ENCODE measurements at regions not wholly inside any gene's neighbourhood (a gene's known extent, or its start where the extent isn't known, plus 50 kb on each side); places are given as distances from the start of the nearest gene placed in this dataset.
"Not testable (repeated sequence)": the region's sequence is repeated elsewhere in the genome, so short reads cannot be mapped to it uniquely, and the experiment has no call there.

DNA sequence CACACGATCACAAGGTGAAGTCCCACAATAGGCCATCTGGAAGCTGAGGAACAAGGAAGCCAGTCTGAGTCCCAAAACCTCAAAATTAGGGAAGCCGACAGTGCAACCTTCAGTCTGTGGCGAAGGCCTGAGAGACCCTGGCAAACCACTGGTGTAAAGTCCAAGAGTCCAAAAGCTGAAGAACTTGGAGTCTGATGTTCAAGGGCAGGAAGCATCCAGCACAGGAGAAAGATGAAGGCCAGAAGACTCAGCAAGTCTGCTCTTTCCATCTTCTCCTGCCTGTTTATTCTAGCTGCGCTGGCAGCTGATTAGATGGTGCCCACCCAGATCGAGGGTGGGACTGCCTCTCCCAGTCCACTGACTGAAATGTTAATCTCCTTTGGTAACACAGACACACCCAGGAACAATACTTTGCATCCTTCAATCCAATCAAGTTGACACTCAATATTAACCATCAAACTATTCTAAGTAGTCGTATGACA is 112.3 kb downstream of the MYCN start:
- not testable (repeated sequence) for H3K27me3 Mint-ChIP-seq; H3K27ac Mint-ChIP-seq; H3K4me1 Mint-ChIP-seq (ENCODE audit: low read depth in 2 of 2); DNase-seq; ATAC-seq (replicated peaks); H3K4me3 Mint-ChIP-seq; H3K9me3 Mint-ChIP-seq; H3K36me3 Mint-ChIP-seq (ENCODE audit: insufficient read depth)

DNA sequence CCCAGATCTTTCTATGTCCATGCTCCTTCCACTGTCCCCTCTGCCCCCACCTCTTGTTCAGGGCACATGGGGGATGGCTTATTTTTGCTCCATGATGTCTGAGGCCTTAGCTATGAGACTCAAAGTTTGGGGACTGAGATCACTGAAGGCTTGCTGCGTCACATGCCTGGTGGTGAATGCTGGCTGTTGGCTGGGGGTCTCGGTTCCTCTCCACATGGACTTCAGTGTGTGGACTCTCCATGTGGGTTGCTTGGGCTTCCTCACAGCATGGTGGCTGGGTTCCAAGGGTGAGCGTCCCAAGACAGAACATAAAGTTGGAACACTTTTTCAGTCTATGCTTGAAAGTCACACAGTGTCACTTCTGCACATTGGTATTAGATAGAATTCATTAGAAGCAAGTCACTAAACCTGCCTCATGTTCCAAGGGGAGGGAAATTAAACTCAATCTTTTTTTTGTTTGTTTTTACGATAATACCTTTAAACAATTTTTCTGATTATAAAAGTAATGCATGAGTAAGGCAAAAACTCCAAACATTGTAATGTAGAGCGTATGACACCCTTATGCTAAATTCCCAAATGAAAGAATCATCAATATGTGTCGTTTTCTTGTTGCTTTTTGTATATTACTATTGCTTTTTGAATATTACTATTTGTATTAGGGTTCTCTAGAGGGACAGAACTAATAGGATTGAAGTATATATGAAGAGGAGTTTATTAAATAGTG is 111.7 kb downstream of the MYCN start:
- Mint-ChIP-seq H3K9me3 (peaks cover 0 to 4% of the 10 kb centered on the region in 2 donors), H3K27me3 (no peaks in the 10 kb centered on the region), H3K4me1 (ENCODE audit: low read depth in 2 of 2) (no peaks in the 10 kb centered on the region), H3K4me3 (no peak overlapping the region), H3K27ac (no peak overlapping the region), H3K36me3 (ENCODE audit: insufficient read depth) (no peaks in the 10 kb centered on the region)
- DNase-seq, result no peak
- no peak for ATAC-seq (replicated peaks)

DNA sequence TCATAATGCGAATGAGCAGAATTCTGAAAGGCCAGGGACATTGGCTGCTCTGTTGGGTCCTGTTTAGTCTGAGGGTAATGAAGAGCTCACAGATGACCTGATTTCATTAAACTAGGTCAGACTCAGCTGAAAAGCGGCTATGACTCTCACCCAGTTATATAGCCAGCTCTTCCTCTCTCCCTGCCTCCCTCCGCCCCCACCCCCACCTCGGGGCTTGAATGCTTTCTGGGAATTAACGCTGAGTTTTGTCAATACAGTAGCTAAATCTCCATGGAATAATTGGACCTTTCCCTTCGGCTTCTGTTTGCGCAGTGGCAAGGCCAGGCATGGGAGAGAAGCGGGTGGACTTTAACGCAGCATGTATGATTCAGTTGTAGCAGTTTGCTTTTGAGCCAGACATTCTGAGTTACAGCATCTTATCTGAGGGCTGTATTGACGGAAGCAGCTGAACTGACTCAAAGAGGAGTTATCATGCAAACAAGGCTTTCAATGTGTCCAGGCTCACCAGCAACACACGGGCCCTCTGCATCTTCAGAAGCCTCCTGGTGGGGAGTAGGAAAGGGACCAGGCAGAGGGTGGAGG is 110.6 kb downstream of the MYCN start:
- H3K4me1 Mint-ChIP-seq (ENCODE audit: low read depth in 2 of 2), result no peaks in the 10 kb centered on the region
- H3K27me3 Mint-ChIP-seq, result no peaks in the 10 kb centered on the region
- no peak for DNase-seq
- H3K27ac Mint-ChIP-seq, result no peak overlapping the region
- ATAC-seq (replicated peaks), result no peak
- H3K4me3 Mint-ChIP-seq, result no peak overlapping the region
- peaks cover 0 to 4% of the 10 kb centered on the region in 2 donors for H3K9me3 Mint-ChIP-seq
- H3K36me3 Mint-ChIP-seq (ENCODE audit: insufficient read depth), result no peaks in the 10 kb centered on the region

DNA sequence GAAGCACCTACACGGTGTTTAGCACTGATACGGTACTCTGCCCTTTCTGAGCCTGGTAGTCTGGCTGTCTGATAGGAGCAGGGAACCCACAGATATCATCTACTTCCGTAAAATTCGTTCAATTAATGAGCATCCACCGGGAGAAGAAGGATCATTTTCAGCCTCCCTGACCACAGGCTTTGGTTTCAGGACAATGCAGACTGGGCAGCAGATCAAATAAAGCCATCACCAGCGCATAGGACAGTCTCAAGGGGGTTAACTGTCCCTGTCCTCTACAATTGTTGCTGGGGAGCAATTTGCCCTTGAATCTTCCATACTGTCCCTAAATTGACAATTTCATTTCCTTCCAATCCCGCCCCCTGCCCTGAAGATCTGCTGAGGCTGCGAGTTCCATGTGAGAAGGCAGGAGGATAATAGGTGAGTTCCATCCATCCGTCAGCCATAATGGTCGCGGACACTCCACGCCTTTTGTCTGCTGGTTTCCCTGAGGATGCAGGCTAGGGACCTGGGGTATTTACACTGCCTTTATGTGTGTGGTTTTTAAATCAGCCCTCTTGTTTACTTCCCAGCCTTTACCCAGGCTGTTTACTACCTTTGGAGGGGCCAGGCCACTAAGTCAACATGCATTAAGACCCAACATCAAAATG is 110.0 kb downstream of the MYCN start:
- H3K27me3 Mint-ChIP-seq, result no peaks in the 10 kb centered on the region

DNA sequence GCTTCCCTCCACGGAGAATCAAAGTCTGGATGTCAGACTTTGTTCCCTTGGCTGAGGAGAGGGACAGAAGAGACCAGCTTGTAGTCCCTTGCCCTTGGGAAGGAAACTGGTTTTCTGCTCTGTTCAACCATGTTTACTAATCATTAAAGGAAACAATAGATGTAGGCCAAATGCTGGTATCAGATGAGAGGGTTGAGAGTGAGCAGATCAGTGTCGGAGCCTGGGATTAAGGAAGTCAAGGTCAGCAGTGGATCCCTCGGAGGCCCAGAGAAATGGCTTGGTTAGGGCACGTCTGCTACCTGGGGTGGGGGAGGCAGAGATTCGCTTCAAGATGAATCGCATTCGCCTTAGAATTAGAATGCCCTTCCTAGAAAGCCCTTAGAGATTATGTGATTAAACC is 109.1 kb downstream of the MYCN start:
- Mint-ChIP-seq H3K4me1 (ENCODE audit: low read depth in 2 of 2) (no peaks in the 10 kb centered on the region), H3K36me3 (ENCODE audit: insufficient read depth) (no peaks in the 10 kb centered on the region), H3K27me3 (no peaks in the 10 kb centered on the region), H3K9me3 (peaks cover 0 to 4% of the 10 kb centered on the region in 2 donors), H3K27ac (no peak overlapping the region), H3K4me3 (no peak overlapping the region)
- no peak for ATAC-seq (replicated peaks)
- no peak for DNase-seq

More for the DNA sequence above, 110.0 kb downstream of the MYCN start:
- no peak for DNase-seq
- no peak overlapping the region for H3K27ac Mint-ChIP-seq
- no peak overlapping the region for H3K4me3 Mint-ChIP-seq
- ATAC-seq (replicated peaks), result no peak
- H3K4me1 Mint-ChIP-seq (ENCODE audit: low read depth in 2 of 2), result no peaks in the 10 kb centered on the region
- H3K36me3 Mint-ChIP-seq (ENCODE audit: insufficient read depth), result no peaks in the 10 kb centered on the region
- peaks cover 0 to 4% of the 10 kb centered on the region in 2 donors for H3K9me3 Mint-ChIP-seq

DNA sequence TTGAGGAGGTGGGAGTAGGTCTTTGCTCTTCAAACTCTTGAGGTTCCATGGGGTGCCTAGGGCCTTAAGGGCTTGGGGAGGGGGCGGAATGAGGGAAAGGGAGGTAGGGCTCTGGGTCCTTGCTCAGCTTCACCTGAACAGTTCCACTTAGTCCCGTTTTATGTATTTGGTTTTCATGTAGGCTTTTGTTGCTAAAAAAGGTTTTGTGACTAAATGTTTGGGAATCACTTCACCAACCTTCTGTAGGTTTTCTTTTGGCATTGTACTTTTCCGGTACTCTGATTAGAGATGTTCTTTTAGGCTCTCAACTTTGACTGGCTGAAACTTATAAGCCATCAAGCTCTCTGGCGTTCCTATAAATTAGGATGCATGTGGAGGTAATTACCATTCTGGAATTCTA is 108.1 kb downstream of the MYCN start:
- DNase-seq, result no peak
- ATAC-seq (replicated peaks), result no peak
- Mint-ChIP-seq H3K4me1 (ENCODE audit: low read depth in 2 of 2) (no peaks in the 10 kb centered on the region), H3K27ac (no peak overlapping the region), H3K27me3 (no peaks in the 10 kb centered on the region), H3K36me3 (ENCODE audit: insufficient read depth) (no peaks in the 10 kb centered on the region), H3K4me3 (no peak overlapping the region), H3K9me3 (peaks cover 0 to 4% of the 10 kb centered on the region in 2 donors)

DNA sequence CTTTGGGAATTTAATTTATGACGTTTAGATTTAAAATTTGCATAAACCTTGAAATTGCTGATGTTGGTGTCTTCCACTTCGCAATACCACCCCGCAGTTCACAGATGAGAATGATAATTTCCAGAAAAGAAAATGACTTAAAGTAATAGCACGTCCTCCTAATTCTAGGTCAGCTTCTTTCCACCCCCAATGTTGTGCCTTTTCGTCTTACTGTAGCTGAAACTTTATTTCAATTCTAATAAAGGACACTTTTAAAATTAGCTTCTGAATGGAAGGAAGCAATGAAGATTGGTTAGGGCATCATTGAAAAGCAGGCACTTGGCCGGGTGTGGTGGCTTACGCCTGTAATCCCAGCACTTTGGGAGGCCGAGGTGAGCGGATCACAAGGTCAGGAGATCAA is 107.4 kb downstream of the MYCN start:
- Mint-ChIP-seq H3K36me3 (ENCODE audit: insufficient read depth) (no peaks in the 10 kb centered on the region), H3K4me3 (no peak overlapping the region), H3K4me1 (ENCODE audit: low read depth in 2 of 2) (no peaks in the 10 kb centered on the region), H3K9me3 (no peaks in the 10 kb centered on the region), H3K27me3 (no peaks in the 10 kb centered on the region), H3K27ac (no peak overlapping the region)
- no peak for ATAC-seq (replicated peaks)
- DNase-seq, result no peak

DNA sequence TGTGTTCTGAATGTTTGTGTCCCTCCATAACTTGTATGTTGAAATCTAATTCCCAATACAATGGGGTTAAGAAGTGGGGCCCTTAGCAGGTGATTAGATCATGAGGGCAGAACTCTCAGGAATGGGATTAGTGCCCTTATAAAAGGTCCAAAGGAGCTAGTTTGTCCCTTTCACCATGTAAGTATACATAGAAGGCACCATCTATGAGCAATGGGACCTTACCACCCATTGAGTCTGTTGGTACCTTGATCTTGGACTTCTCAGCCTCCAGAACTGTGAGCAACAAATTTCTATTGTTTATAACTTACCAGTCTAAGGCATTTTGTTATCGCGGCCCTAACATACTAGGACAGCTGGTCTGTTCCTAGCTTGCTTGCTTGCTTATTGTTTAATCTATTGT is 106.3 kb downstream of the MYCN start:
- H3K36me3 Mint-ChIP-seq (ENCODE audit: insufficient read depth), result no peaks in the 10 kb centered on the region
- DNase-seq (no peak), ATAC-seq (replicated peaks) (no peak)
- no peaks in the 10 kb centered on the region for H3K27me3 Mint-ChIP-seq
- H3K9me3 Mint-ChIP-seq, result no peaks in the 10 kb centered on the region
- H3K4me1 Mint-ChIP-seq (ENCODE audit: low read depth in 2 of 2), result no peaks in the 10 kb centered on the region
- H3K27ac Mint-ChIP-seq, result no peak overlapping the region
- H3K4me3 Mint-ChIP-seq, result no peak overlapping the region

DNA sequence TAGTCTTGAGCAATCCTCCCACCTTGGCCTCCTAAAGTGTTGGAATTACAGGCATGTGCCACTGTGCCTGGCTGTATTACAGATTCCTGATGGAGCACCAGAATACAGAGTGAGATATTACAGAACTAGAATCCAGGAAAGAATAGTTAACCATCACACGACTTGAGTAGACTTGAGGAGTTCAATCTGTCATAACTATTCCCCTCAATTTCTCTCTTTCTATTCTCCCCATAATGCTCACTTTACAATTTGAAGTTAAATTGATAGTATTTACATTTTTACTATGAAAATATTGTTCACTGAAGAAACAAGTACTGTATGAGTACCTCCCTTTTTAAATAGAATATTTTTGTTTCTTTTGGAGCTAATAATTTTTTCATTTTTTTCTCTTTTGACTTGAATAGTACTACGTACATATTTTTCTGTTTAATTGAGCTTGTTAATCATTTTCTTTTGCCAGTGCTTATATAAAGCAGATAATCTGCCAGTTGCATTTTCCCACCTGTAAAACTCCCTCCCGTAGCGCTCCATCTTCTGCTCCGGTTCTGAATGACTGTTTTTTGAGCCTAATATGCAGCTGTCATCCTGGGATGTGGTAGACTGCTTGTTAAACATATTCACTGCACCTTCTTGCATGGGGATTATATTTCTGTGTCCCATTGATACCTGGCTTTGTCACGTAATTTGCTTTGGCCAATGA is 105.5 kb downstream of the MYCN start:
- no peak overlapping the region for H3K27ac Mint-ChIP-seq
- no peak overlapping the region for H3K4me3 Mint-ChIP-seq
- no peaks in the 10 kb centered on the region for H3K4me1 Mint-ChIP-seq (ENCODE audit: low read depth in 2 of 2)
- no peaks in the 10 kb centered on the region for H3K36me3 Mint-ChIP-seq (ENCODE audit: insufficient read depth)
- no peak for ATAC-seq (replicated peaks)
- no peaks in the 10 kb centered on the region for H3K9me3 Mint-ChIP-seq
- no peaks in the 10 kb centered on the region for H3K27me3 Mint-ChIP-seq
- DNase-seq, result no peak

DNA sequence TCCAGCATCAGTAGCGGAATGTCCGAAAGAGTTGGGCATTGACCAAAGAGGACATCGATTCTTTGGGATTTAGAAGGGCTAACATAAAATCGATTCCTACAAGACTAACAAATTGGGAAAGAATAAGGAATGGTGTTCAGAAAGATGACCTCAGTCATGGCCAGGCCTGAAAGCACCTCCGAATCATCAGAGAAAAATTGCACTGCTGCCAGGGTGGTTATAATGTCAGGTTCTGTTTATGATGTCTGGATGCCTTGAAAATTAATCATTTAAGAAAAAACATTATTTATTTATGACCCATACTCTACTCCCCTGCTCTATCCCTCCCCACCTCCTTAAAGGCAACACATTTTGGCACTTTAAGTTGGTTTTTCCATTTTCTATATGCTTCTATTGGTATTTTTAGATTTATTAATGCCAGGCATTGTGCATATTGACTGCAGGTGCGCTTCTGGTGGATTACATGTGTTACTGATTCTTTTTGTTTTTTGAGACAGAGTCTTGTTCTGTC is 104.7 kb downstream of the MYCN start:
- Mint-ChIP-seq H3K27ac (no peak overlapping the region), H3K4me1 (ENCODE audit: low read depth in 2 of 2) (no peaks in the 10 kb centered on the region)
- no peak for ATAC-seq (replicated peaks)

DNA sequence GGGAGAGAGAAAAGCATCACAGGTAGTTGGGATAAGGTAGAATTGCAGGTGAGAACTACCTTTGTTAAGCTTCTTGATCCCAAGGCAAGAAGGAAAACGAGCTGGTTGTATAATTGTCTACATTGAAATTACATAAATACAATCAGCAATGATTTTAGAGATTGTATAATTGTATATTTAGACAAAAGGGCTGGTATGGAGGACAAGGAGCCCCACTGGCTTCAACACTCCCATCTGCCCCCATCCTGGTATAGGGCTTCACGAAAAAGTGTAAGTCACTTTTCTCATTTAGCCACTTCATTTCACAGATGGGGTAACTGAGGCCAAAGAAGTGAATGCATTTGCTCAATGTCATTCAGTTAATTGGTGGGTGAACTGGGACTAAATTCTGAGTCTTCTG is 103.3 kb downstream of the MYCN start:
- H3K9me3 Mint-ChIP-seq, result no peaks in the 10 kb centered on the region
- H3K4me3 Mint-ChIP-seq, result no peak overlapping the region
- H3K27ac Mint-ChIP-seq, result no peak overlapping the region
- H3K27me3 Mint-ChIP-seq, result no peaks in the 10 kb centered on the region
- ATAC-seq (replicated peaks), result no peak
- H3K4me1 Mint-ChIP-seq (ENCODE audit: low read depth in 2 of 2), result no peaks in the 10 kb centered on the region
- no peak for DNase-seq
- no peaks in the 10 kb centered on the region for H3K36me3 Mint-ChIP-seq (ENCODE audit: insufficient read depth)

More for the DNA sequence above, 104.7 kb downstream of the MYCN start:
- Mint-ChIP-seq H3K36me3 (ENCODE audit: insufficient read depth) (no peaks in the 10 kb centered on the region), H3K27me3 (no peaks in the 10 kb centered on the region), H3K4me3 (no peak overlapping the region), H3K9me3 (no peaks in the 10 kb centered on the region)
- no peak for DNase-seq

DNA sequence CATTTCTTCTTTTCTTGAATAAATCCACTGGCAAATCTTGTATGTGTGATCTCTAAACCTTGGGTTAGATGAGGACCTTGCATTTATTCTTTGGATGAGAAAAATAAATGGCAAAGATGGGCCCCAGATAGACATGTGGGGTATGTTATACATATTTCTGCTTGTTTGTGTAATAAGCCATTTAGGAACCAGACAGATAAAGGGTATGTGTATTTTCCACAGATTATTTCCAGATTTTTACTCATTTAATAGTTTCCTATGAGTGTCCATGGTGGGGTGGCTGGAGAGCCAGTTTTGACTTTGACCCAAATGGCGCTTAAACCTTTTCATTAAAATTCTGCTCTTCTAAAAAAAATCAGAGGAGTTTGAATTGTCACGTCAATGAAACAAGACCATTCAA is 102.8 kb downstream of the MYCN start:
- H3K27ac Mint-ChIP-seq, result no peak overlapping the region
- no peaks in the 10 kb centered on the region for H3K36me3 Mint-ChIP-seq (ENCODE audit: insufficient read depth)
- H3K4me1 Mint-ChIP-seq (ENCODE audit: low read depth in 2 of 2), result no peaks in the 10 kb centered on the region
- no peak overlapping the region for H3K4me3 Mint-ChIP-seq
- no peak for ATAC-seq (replicated peaks)
- DNase-seq, result no peak
- no peaks in the 10 kb centered on the region for H3K9me3 Mint-ChIP-seq
- no peaks in the 10 kb centered on the region for H3K27me3 Mint-ChIP-seq

DNA sequence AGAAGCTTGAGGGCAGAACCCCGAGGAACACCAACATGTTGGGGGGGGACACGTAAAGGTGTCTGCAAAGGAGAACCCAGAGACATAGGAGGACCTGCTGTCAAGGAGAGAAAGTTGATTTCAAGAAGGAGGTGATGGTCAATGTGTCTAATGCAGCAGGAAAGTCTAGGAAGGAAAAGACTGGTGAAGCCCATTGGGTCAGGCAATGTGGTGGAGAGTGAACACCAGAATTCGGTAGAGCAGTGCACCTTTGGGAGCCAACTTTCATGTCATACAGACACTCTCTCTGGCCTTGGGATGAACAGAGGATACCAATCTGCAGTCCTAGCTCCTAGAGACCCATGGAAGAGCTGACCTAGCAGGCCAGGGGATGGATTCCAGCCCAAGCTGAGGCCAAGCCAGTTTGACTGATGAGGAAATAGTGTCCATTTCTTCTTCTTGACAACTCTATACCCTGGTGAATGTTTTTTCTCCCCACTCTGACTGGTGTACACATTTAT is 101.9 kb downstream of the MYCN start:
- H3K4me3 Mint-ChIP-seq, result no peak overlapping the region
- DNase-seq, result no peak

More for the DNA sequence above, 101.9 kb downstream of the MYCN start:
- Mint-ChIP-seq H3K36me3 (ENCODE audit: insufficient read depth) (no peaks in the 10 kb centered on the region), H3K27me3 (no peaks in the 10 kb centered on the region), H3K4me1 (ENCODE audit: low read depth in 2 of 2) (no peaks in the 10 kb centered on the region), H3K27ac (no peak overlapping the region), H3K9me3 (no peaks in the 10 kb centered on the region)
- ATAC-seq (replicated peaks), result no peak

All from effector memory CD8-positive, alpha-beta T cell (primary cell).